HepG2 (cell line): ENCODE measurements at regions not wholly inside any gene's neighbourhood (a gene's known extent, or its start where the extent isn't known, plus 50 kb on each side); places are given as distances from the start of the nearest gene placed in this dataset.

Experiments
- ASH2L ChIP-seq: fragments of 300-600, 200-600 bp; sonication (generic); IDR thresholded peaks from 2 replicates; pipeline ENCODE4 v1.7.0; 2017; ENCODE audit warnings: low read depth, mild to moderate bottlenecking, moderate library complexity, mixed read lengths, low read length; ENCODE audit not compliant: insufficient read length
- BRD4 ChIP-seq: sonication (generic); formaldehyde crosslinking; IDR thresholded peaks from 2 replicates; pipeline ENCODE4 v1.4.0; 2020; ENCODE audit warnings: missing genetic modification reagents
- JUN ChIP-seq: sonication (generic); formaldehyde crosslinking; IDR thresholded peaks from 2 replicates; pipeline ENCODE4 v1.4.0; 2020; ENCODE audit warnings: mild to moderate bottlenecking, missing genetic modification reagents
- KAT7 ChIP-seq: IDR thresholded peaks from 2 replicates; pipeline ENCODE4 v1.6.1; 2018; ENCODE audit warnings: borderline replicate concordance, missing compliant biosample characterization
- RFXAP ChIP-seq: sonication (generic); formaldehyde crosslinking; IDR thresholded peaks from 2 replicates; pipeline ENCODE4 v1.4.0; 2020; ENCODE audit warnings: missing genetic modification reagents, borderline replicate concordance
- SOX13 ChIP-seq, 3 experiments: fragments of 450-650 bp in 1 of 3; sonication (generic) in 1 of 3; formaldehyde crosslinking in 1 of 3; IDR thresholded peaks in 2 of 3; conservative IDR thresholded peaks in 1 of 3; 2 replicates each; pipeline versions ENCODE4 v1.5.0 to v1.6.1; 2016 to 2020; ENCODE audit warnings: antibody characterized with exemption in 1 of 3, mild to moderate bottlenecking in 1 of 3, missing compliant biosample characterization in 1 of 3, missing genetic modification reagents in 1 of 3, moderate library complexity in 1 of 3
- YEATS2 ChIP-seq: sonication (generic); formaldehyde crosslinking; IDR thresholded peaks from 2 replicates; pipeline ENCODE4 v1.4.0; 2020; ENCODE audit warnings: missing genetic modification reagents, borderline replicate concordance
- ZBTB8A ChIP-seq: sonication (generic); formaldehyde crosslinking; IDR thresholded peaks from 2 replicates; pipeline ENCODE4 v1.4.0; 2020; ENCODE audit warnings: mild to moderate bottlenecking, low read depth, missing genetic modification reagents, borderline replicate concordance
- ZFY ChIP-seq: sonication (generic); formaldehyde crosslinking; IDR thresholded peaks from 2 replicates; pipeline ENCODE4 v1.4.0; 2020; ENCODE audit warnings: missing genetic modification reagents
- ZNF3 ChIP-seq: IDR thresholded peaks from 2 replicates; pipeline ENCODE4 v1.7.0; 2017; ENCODE audit warnings: inconsistent platforms
- ZNF556 ChIP-seq: sonication (generic); formaldehyde crosslinking; IDR thresholded peaks from 2 replicates; pipeline ENCODE4 v1.4.0; 2020; ENCODE audit warnings: mild to moderate bottlenecking, missing genetic modification reagents, borderline replicate concordance
- ZNF605 ChIP-seq: sonication (generic); formaldehyde crosslinking; IDR thresholded peaks from 2 replicates; pipeline ENCODE4 v1.8.0; 2022; ENCODE audit warnings: mild to moderate bottlenecking, missing genetic modification reagents
- TF ChIP-seq, protein P1 (sequence below): sonication (generic); formaldehyde crosslinking; IDR thresholded peaks from 2 replicates; pipeline ENCODE4 v1.4.0; 2020; ENCODE audit warnings: missing genetic modification reagents
- TF ChIP-seq, protein P2 (sequence below): sonication (generic); formaldehyde crosslinking; IDR thresholded peaks from 2 replicates; pipeline ENCODE4 v1.8.1; 2023; ENCODE audit warnings: missing genetic modification reagents, inconsistent platforms, borderline replicate concordance
- TF ChIP-seq, protein P3 (sequence below): sonication (generic); formaldehyde crosslinking; IDR thresholded peaks from 2 replicates; pipeline ENCODE4 v1.5.0; 2020; ENCODE audit warnings: mild to moderate bottlenecking, missing genetic modification reagents
- TF ChIP-seq, protein P4 (sequence below): sonication (generic); formaldehyde crosslinking; IDR thresholded peaks from 2 replicates; pipeline ENCODE4 v1.4.0; 2020; ENCODE audit warnings: missing genetic modification reagents, mild to moderate bottlenecking, borderline replicate concordance
- TF ChIP-seq, protein P5 (sequence below): sonication (generic); formaldehyde crosslinking; conservative IDR thresholded peaks from 2 replicates; pipeline ENCODE4 v1.8.0; 2022; ENCODE audit warnings: low read depth, missing genetic modification reagents
- TF ChIP-seq, protein P6 (sequence below): sonication (generic); formaldehyde crosslinking; IDR thresholded peaks from 2 replicates; pipeline ENCODE4 v1.5.1; 2020; ENCODE audit warnings: mild to moderate bottlenecking, missing genetic modification reagents, borderline replicate concordance

DNA sequence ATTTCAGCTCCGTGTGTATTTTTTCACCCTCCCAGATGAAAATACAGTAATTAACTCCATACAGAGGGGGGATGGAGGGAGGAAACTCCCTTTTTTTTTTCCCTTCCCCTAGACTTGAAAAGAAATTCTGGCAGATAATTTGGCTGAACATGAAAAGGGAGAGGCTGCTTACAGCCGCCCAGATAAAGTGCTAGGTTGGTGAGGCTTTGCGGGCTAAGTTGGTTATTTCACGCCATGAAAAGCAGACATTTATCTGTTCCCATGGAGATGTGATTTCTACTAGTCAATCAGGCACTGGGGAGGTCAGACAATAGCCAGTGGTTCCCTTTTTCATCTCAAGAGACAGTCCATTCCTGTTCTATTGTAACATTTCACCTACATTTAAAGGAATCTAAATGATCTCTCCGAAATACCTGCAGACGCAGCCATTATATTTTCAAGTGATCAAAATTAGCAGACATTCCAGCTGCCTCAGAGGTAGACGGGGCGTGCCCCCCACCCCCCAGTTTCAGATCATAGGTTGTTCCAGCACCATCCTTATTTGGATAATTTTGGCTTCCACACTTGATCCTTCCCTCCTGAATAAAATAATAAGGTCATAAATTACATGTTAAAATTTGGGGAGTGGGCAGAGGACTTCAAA lies 143.9 kb upstream of the ZNF217 start (continued):
- TF ChIP-seq ASH2L (no peak), ZFY (CRISPR knock-in tag) (no peak), ZNF605 (no peak), RFXAP (CRISPR knock-in tag) (0 out of 2 replicates have a peak, but pooled peaks have one; percentile 18), ZBTB8A (CRISPR knock-in tag) (no peak), KAT7 (CRISPR knock-in tag) (no peak), ZNF3 (CRISPR knock-in tag) (0 out of 2 replicates have a peak, but pooled peaks have one; percentile 29), BRD4 (CRISPR knock-in tag) (0 out of 2 replicates have a peak, but pooled peaks have one; percentile 1), ZNF556 (CRISPR knock-in tag) (0 out of 2 replicates have a peak, but pooled peaks have one; percentile 21), JUN (CRISPR knock-in tag) (0 out of 2 replicates have a peak, but pooled peaks have one; percentile 38), SOX13 (IDR thresholded peaks at IDR 0.05) (no peak), SOX13 (CRISPR knock-in tag; conservative IDR thresholded peaks at IDR 0.05 in 1 of 2, IDR thresholded peaks at IDR 0.05 in 1 of 2) (no peak), YEATS2 (CRISPR knock-in tag) (peak; percentile 11; the same call in 1 of the 2 replicates)
- TF ChIP-seq, protein P1, sequence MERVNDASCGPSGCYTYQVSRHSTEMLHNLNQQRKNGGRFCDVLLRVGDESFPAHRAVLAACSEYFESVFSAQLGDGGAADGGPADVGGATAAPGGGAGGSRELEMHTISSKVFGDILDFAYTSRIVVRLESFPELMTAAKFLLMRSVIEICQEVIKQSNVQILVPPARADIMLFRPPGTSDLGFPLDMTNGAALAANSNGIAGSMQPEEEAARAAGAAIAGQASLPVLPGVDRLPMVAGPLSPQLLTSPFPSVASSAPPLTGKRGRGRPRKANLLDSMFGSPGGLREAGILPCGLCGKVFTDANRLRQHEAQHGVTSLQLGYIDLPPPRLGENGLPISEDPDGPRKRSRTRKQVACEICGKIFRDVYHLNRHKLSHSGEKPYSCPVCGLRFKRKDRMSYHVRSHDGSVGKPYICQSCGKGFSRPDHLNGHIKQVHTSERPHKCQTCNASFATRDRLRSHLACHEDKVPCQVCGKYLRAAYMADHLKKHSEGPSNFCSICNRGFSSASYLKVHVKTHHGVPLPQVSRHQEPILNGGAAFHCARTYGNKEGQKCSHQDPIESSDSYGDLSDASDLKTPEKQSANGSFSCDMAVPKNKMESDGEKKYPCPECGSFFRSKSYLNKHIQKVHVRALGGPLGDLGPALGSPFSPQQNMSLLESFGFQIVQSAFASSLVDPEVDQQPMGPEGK (CRISPR knock-in tag) = peak; percentile 64
- TF ChIP-seq, protein P2, sequence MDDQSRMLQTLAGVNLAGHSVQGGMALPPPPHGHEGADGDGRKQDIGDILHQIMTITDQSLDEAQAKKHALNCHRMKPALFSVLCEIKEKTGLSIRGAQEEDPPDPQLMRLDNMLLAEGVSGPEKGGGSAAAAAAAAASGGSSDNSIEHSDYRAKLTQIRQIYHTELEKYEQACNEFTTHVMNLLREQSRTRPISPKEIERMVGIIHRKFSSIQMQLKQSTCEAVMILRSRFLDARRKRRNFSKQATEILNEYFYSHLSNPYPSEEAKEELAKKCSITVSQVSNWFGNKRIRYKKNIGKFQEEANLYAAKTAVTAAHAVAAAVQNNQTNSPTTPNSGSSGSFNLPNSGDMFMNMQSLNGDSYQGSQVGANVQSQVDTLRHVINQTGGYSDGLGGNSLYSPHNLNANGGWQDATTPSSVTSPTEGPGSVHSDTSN = 0 out of 2 replicates have a peak, but pooled peaks have one; percentile 16
- TF ChIP-seq, protein P3, sequence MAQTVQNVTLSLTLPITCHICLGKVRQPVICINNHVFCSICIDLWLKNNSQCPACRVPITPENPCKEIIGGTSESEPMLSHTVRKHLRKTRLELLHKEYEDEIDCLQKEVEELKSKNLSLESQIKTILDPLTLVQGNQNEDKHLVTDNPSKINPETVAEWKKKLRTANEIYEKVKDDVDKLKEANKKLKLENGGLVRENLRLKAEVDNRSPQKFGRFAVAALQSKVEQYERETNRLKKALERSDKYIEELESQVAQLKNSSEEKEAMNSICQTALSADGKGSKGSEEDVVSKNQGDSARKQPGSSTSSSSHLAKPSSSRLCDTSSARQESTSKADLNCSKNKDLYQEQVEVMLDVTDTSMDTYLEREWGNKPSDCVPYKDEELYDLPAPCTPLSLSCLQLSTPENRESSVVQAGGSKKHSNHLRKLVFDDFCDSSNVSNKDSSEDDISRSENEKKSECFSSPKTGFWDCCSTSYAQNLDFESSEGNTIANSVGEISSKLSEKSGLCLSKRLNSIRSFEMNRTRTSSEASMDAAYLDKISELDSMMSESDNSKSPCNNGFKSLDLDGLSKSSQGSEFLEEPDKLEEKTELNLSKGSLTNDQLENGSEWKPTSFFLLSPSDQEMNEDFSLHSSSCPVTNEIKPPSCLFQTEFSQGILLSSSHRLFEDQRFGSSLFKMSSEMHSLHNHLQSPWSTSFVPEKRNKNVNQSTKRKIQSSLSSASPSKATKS (CRISPR knock-in tag) = 0 out of 2 replicates have a peak, but pooled peaks have one; percentile 1
- TF ChIP-seq, protein P4, sequence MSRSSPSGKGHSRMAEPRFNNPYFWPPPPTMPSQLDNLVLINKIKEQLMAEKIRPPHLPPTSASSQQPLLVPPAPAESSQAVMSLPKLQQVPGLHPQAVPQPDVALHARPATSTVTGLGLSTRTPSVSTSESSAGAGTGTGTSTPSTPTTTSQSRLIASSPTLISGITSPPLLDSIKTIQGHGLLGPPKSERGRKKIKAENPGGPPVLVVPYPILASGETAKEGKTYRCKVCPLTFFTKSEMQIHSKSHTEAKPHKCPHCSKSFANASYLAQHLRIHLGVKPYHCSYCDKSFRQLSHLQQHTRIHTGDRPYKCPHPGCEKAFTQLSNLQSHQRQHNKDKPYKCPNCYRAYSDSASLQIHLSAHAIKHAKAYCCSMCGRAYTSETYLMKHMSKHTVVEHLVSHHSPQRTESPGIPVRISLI (CRISPR knock-in tag) = peak; percentile 38; the same call in 1 of the 2 replicates
- TF ChIP-seq, protein P5, sequence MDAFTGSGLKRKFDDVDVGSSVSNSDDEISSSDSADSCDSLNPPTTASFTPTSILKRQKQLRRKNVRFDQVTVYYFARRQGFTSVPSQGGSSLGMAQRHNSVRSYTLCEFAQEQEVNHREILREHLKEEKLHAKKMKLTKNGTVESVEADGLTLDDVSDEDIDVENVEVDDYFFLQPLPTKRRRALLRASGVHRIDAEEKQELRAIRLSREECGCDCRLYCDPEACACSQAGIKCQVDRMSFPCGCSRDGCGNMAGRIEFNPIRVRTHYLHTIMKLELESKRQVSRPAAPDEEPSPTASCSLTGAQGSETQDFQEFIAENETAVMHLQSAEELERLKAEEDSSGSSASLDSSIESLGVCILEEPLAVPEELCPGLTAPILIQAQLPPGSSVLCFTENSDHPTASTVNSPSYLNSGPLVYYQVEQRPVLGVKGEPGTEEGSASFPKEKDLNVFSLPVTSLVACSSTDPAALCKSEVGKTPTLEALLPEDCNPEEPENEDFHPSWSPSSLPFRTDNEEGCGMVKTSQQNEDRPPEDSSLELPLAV (CRISPR knock-in tag) = no peak
- TF ChIP-seq, protein P6, sequence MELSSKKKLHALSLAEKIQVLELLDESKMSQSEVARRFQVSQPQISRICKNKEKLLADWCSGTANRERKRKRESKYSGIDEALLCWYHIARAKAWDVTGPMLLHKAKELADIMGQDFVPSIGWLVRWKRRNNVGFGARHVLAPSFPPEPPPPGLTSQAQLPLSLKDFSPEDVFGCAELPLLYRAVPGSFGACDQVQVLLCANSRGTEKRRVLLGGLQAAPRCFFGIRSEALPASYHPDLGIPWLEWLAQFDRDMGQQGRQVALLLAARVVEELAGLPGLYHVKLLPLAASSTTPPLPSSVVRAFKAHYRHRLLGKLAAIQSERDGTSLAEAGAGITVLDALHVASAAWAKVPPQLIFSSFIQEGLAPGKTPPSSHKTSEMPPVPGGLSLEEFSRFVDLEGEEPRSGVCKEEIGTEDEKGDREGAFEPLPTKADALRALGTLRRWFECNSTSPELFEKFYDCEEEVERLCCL (CRISPR knock-in tag) = peak; percentile 8; the same call in 1 of the 2 replicates
